H1 (cell line): ENCODE measurements at regions not wholly inside any gene's neighbourhood (a gene's known extent, or its start where the extent isn't known, plus 50 kb on each side); places are given as distances from the start of the nearest gene placed in this dataset.

Experiments
- HDAC2 ChIP-seq, 2 experiments: fragments of 300-600 bp in 1 of 2; sonication (generic) in 1 of 2; IDR thresholded peaks; 2 replicates each; pipeline ENCODE4 v1.6.1; 2011 to 2012; ENCODE audit warnings: low read depth in 2 of 2, low read length in 2 of 2, mild to moderate bottlenecking in 2 of 2, moderate library complexity in 2 of 2, borderline replicate concordance in 1 of 2, inconsistent platforms in 1 of 2
- POLR2A ChIP-seq, 2 experiments: IDR thresholded peaks; 1 replicate in 1 of 2; 2 replicates in 1 of 2; pipeline ENCODE4 v1.6.1; 2011; ENCODE audit warnings: low read depth in 2 of 2, low read length in 2 of 2, mild to moderate bottlenecking in 2 of 2; ENCODE audit errors: control extremely low read depth in 1 of 2
- POLR2AphosphoS5 ChIP-seq: IDR thresholded peaks from 2 replicates; pipeline ENCODE4 v1.6.1; 2011; ENCODE audit warnings: low read depth, low read length
- SIN3A ChIP-seq, 2 experiments: IDR thresholded peaks in 1 of 2; conservative IDR thresholded peaks in 1 of 2; 2 replicates each; pipeline ENCODE4 v1.6.1; 2011 to 2012; ENCODE audit warnings: low read length in 2 of 2, improper control_type of control experiment in 1 of 2, low read depth in 1 of 2, mild to moderate bottlenecking in 1 of 2
- TF ChIP-seq, protein P1 (sequence below): IDR thresholded peaks from 2 replicates; pipeline ENCODE4 v1.6.1; 2012; ENCODE audit warnings: inconsistent platforms

DNA sequence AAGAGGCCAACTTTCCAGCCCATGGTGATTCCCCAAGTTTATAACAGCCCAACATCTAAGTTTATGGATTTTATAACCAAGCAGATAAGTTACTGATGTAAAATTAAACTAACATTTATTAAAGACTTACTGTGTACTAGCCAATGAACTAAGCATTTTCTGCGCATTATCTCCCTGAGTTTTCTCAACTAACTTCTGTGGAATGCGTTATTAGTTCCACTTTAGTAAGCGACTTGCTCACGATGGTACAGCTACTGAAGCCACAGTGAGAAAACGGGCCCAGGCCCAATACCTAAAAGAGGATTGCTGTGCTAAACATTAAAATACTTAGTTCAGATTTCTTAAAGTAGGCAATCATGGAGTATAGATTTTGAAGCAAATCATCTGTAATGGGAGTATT lies 61.0 kb downstream of the ZBTB18 start:
- TF ChIP-seq POLR2A (IDR thresholded peaks at IDR 0.05; ENCODE audit: control extremely low read depth in 1 of 2, low read depth in 2 of 2, low read length in 2 of 2) (no peak), POLR2AphosphoS5 (no peak), SIN3A (conservative IDR thresholded peaks at IDR 0.05 in 1 of 2, IDR thresholded peaks at IDR 0.05 in 1 of 2; ENCODE audit: low read depth in 1 of 2, low read length in 2 of 2) (no peak), HDAC2 (IDR thresholded peaks at IDR 0.05; ENCODE audit: borderline replicate concordance in 1 of 2, low read depth in 2 of 2, low read length in 2 of 2) (no peak)
- TF ChIP-seq, protein P1, sequence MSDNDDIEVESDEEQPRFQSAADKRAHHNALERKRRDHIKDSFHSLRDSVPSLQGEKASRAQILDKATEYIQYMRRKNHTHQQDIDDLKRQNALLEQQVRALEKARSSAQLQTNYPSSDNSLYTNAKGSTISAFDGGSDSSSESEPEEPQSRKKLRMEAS, result no peak
